ENCODE measurements at regions not wholly inside any gene's neighbourhood (a gene's known extent, or its start where the extent isn't known, plus 50 kb on each side); places are given as distances from the start of the nearest gene placed in this dataset.

DNA sequence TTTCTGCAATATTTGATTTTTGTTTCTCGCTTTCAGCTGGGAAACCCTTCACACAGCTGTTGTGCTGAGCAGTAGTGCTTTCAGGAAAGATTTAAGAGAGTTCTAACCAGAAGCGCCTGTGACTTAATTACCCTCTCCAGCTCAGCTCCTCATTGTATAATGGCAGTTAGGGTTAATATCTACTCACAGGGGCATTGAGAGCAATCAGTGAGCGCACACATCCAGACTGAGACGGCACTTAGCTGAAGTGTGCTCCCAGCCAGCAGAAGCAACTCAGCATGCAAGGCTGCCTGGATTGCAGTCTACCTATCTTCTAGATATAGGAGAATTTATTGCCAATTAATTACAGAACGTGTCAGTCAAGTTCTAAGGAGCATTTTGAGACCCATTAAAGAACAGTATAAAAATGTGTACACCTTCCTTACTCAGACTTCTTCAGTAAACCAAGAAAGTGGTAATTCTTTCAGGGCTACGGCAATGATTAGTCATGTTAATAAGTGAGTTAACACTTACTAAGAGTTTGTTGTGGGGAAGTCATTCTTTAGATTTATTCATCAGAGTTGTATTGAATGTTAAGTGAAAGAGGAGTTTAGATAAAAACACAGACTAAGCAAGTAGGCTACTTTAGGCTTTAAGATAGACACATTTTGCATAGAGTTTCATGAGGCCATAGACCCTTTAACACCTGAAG is 111.7 kb upstream of the PCAT7 start:
- peaks cover 50% of the 10 kb centered on the region for H3K36me3 Mint-ChIP-seq (ENCODE audit: low read depth)
- peaks cover 35% of the 10 kb centered on the region for H3K4me1 Mint-ChIP-seq
- no peak for DNase-seq
- H3K27ac Mint-ChIP-seq = peak overlapping the region; percentile 77
- H3K9me3 Mint-ChIP-seq = no peaks in the 10 kb centered on the region
- H3K27me3 ChIP-seq (ENCODE audit: control insufficient read depth, insufficient read depth, low read length, poor library complexity, severe bottlenecking) = no peaks in the 10 kb centered on the region
- H3K9me3 ChIP-seq (ENCODE audit: control insufficient read depth, low read length) = no peaks in the 10 kb centered on the region
- H3K36me3 ChIP-seq (ENCODE audit: control insufficient read depth, insufficient read depth, low read length) = peaks cover 75% of the 10 kb centered on the region
- H3K4me1 ChIP-seq (ENCODE audit: control insufficient read depth, insufficient read depth, low read length) = peaks cover 8% of the 10 kb centered on the region
- no peak overlapping the region for H3K27ac ChIP-seq (ENCODE audit: low read depth, low read length)
- WGBS, 2 experiments (ENCODE audit: insufficient coverage in 1 of 2, insufficient read length in 1 of 2) = 90 to 96% methylated on average over 3 to 6 of the region's 6 CpGs
- no peak overlapping the region for H3K4me3 Mint-ChIP-seq
- no peak overlapping the region for H3K4me3 ChIP-seq (ENCODE audit: low read length)
- TF ChIP-seq, protein P1, sequence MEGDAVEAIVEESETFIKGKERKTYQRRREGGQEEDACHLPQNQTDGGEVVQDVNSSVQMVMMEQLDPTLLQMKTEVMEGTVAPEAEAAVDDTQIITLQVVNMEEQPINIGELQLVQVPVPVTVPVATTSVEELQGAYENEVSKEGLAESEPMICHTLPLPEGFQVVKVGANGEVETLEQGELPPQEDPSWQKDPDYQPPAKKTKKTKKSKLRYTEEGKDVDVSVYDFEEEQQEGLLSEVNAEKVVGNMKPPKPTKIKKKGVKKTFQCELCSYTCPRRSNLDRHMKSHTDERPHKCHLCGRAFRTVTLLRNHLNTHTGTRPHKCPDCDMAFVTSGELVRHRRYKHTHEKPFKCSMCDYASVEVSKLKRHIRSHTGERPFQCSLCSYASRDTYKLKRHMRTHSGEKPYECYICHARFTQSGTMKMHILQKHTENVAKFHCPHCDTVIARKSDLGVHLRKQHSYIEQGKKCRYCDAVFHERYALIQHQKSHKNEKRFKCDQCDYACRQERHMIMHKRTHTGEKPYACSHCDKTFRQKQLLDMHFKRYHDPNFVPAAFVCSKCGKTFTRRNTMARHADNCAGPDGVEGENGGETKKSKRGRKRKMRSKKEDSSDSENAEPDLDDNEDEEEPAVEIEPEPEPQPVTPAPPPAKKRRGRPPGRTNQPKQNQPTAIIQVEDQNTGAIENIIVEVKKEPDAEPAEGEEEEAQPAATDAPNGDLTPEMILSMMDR (conservative IDR thresholded peaks at IDR 0.05) = no peak
- H3K9ac ChIP-seq (ENCODE audit: extremely low read depth, low read length, poor library complexity, severe bottlenecking) = no peak overlapping the region
- H3K27me3 Mint-ChIP-seq (ENCODE audit: insufficient read depth) = no peaks in the 10 kb centered on the region

DNA sequence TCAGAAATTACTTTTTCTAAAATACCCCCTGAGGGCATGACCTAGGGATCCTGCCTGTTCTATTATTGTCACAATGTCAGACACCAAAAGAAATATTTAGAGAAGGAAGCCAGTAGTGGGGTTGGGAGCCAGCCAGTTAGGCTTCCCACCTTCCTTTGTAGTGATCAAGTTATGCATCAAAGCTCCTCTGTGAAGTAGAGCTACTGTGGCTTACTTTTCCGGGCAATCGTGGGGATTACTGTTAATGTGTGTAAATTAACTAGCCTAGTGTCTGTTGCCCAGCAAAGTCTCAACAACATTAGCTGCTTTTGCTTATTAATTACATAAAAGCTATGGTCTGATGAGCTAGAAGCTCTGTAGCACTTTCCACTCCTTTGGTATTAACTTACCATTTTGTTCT is 109.0 kb upstream of the PCAT7 start:
- TF ChIP-seq, protein P1 (conservative IDR thresholded peaks at IDR 0.05) = no peak
- Mint-ChIP-seq H3K36me3 (ENCODE audit: low read depth) (peaks cover 54% of the 10 kb centered on the region), H3K9me3 (no peaks in the 10 kb centered on the region), H3K4me3 (no peak overlapping the region), H3K27ac (peak overlapping the region; percentile 42), H3K27me3 (ENCODE audit: insufficient read depth) (no peaks in the 10 kb centered on the region), H3K4me1 (peaks cover 35% of the 10 kb centered on the region)
- Histone ChIP-seq H3K4me3 (ENCODE audit: low read length) (no peak overlapping the region), H3K27me3 (ENCODE audit: control insufficient read depth, insufficient read depth, low read length, poor library complexity, severe bottlenecking) (no peaks in the 10 kb centered on the region), H3K9me3 (ENCODE audit: control insufficient read depth, low read length) (no peaks in the 10 kb centered on the region), H3K27ac (ENCODE audit: low read depth, low read length) (no peak overlapping the region), H3K9ac (ENCODE audit: extremely low read depth, low read length, poor library complexity, severe bottlenecking) (no peak overlapping the region), H3K36me3 (ENCODE audit: control insufficient read depth, insufficient read depth, low read length) (peaks cover 84% of the 10 kb centered on the region), H3K4me1 (ENCODE audit: control insufficient read depth, insufficient read depth, low read length) (peaks cover 8% of the 10 kb centered on the region)
- WGBS, 2 experiments (ENCODE audit: insufficient coverage in 1 of 2, insufficient read length in 1 of 2) = 83 to 95% methylated on average over 1 to 2 of the region's 2 CpGs
- no peak for DNase-seq

DNA sequence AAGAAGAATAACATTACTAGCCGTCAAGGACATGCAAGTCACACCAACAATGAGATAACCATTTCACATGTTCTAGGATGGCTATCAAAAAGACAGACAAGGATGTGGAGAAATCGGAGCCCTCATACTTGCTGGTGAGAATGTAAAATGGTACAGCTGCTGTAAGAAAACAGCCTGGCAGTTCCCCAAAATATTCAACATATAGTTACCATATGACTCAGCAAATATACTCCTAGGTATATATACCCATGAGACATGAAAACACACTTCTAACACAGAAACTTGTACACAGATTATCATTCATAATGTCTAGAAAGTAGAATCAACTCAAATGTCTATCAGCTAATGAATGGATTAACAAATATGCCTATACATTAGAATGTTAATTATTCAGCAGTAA is 105.4 kb upstream of the PCAT7 start:
- H3K9me3 ChIP-seq (ENCODE audit: control insufficient read depth, low read length) = no peaks in the 10 kb centered on the region
- Mint-ChIP-seq H3K27ac (no peak overlapping the region), H3K9me3 (no peaks in the 10 kb centered on the region)

More for the DNA sequence above, 105.4 kb upstream of the PCAT7 start:
- Histone ChIP-seq H3K27ac (ENCODE audit: low read depth, low read length) (no peak overlapping the region), H3K9ac (ENCODE audit: extremely low read depth, low read length, poor library complexity, severe bottlenecking) (no peak overlapping the region), H3K27me3 (ENCODE audit: control insufficient read depth, insufficient read depth, low read length, poor library complexity, severe bottlenecking) (no peaks in the 10 kb centered on the region), H3K4me3 (ENCODE audit: low read length) (no peak overlapping the region), H3K4me1 (ENCODE audit: control insufficient read depth, insufficient read depth, low read length) (no peaks in the 10 kb centered on the region), H3K36me3 (ENCODE audit: control insufficient read depth, insufficient read depth, low read length) (peaks cover 85% of the 10 kb centered on the region)
- WGBS, 2 experiments (ENCODE audit: insufficient coverage in 1 of 2, insufficient read length in 1 of 2) = 95% methylated on average over 2 of the region's 2 CpGs; no CpG with 5 or more reads in 1 of the 2 experiments
- peaks cover 63% of the 10 kb centered on the region for H3K36me3 Mint-ChIP-seq (ENCODE audit: low read depth)
- TF ChIP-seq, protein P1 (conservative IDR thresholded peaks at IDR 0.05) = no peak
- no peak overlapping the region for H3K4me3 Mint-ChIP-seq
- no peak for DNase-seq
- no peaks in the 10 kb centered on the region for H3K27me3 Mint-ChIP-seq (ENCODE audit: insufficient read depth)
- peaks cover 13% of the 10 kb centered on the region for H3K4me1 Mint-ChIP-seq

All from endodermal cell (in vitro differentiated cells).